GM10266 (cell line): ENCODE measurements at regions not wholly inside any gene's neighbourhood (a gene's known extent, or its start where the extent isn't known, plus 50 kb on each side); places are given as distances from the start of the nearest gene placed in this dataset.

Source experiments
- DNase-seq: peaks from one replicate; pipeline ENCODE4 v3.0.0; 2012; ENCODE audit errors: extremely low spot score
- TF ChIP-seq, protein P1 (sequence below): IDR thresholded peaks from 2 replicates; pipeline ENCODE4 v1.5.1; 2012; ENCODE audit warnings: mild to moderate bottlenecking, low read depth; ENCODE audit not compliant: control insufficient read depth, insufficient read depth; ENCODE audit errors: missing control alignments

DNA sequence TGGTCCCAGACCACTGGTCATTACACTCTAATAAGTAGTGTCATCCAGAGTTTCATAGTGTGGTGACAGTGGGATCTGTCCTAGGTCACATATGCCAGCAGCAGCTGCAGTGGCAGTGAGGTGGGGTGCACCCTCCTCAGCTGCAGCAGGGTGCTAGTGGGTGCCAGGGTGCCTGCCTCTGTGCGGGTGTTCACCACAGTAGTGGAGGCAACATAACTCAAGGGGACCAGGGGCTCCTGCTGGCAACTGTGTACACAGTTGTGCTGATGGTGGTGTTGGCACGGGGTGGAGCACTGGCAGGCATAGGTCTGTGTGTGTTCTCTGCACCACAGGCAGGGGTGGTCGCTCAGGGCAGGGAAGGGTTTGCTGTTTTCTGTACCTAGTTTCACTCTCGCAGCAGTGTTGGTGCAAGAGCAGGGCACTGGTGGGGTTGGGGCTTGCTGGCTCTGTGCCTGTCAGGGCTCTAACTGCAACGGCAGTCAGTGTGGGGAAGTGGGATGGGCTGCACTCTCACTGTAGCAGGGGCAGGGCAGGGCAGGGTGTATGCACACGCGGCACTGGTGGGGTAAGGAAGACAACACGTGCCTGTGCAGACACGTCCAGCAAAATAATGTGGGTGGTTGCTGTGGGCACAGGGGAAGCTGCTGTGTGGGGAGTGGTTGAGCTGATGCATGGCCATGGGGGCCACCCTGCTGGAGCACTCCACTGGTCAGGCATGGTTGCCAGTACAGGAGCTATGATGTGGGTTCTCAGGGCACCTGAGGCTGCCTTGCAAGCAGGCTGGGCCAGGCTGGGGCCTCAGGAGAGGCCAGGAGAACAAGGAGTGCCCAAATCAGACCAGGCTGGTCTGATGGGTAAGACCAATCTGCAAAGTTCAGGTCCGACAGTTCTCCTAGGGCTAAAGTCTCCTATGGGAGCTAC, 226.6 kb downstream of the MEIS1 start:
- TF ChIP-seq, protein P1, sequence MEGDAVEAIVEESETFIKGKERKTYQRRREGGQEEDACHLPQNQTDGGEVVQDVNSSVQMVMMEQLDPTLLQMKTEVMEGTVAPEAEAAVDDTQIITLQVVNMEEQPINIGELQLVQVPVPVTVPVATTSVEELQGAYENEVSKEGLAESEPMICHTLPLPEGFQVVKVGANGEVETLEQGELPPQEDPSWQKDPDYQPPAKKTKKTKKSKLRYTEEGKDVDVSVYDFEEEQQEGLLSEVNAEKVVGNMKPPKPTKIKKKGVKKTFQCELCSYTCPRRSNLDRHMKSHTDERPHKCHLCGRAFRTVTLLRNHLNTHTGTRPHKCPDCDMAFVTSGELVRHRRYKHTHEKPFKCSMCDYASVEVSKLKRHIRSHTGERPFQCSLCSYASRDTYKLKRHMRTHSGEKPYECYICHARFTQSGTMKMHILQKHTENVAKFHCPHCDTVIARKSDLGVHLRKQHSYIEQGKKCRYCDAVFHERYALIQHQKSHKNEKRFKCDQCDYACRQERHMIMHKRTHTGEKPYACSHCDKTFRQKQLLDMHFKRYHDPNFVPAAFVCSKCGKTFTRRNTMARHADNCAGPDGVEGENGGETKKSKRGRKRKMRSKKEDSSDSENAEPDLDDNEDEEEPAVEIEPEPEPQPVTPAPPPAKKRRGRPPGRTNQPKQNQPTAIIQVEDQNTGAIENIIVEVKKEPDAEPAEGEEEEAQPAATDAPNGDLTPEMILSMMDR = no peak
- DNase-seq = no peak

GRCh38 chr2:66665124-66665984, 230.4 kb downstream of the MEIS1 start:
- TF ChIP-seq, protein P1 = no peak
- DNase-seq = no peak

DNA sequence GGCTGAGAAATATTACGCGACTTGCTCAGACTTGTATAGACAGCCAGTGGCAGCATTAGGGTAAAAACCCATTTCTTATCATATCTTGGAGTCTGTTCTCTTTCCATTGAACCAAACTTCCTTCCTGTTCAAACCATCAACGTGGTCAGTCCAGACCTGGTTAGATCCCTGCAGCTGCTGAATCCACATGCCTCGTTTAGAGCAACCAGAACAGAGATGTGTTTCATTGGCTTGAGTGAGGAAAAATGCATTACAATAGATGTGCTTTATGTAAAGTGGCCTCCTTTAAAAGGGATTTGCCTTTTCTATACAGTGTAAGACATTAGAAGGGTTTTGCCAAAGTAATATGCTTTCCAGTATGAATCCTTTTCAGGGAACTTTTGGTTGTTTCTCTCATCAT, 232.4 kb downstream of the MEIS1 start:
- DNase-seq = no peak
- TF ChIP-seq, protein P1 = no peak

- TF ChIP-seq, protein P1 = no peak
- DNase-seq = no peak
Measured at GRCh38 chr2:66673286-66673685, 238.4 kb downstream of the MEIS1 start.

DNA sequence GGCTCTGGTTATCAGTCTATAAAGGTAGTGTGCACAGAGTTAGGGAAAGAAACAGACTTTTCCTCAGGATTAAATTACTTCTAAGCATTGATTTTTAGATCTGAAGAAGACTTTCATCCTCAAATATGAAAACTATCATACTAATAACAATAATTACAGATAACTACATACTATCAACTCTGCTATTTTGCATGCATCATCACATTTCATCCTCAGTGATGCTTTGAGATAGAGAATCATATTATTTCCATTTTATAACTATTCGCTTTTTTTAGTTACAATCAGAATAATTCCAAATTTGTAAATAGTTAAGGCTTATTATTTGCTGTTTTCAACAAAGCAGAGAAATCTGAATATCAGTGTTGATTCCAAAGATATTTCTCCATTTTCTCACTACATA, 239.2 kb downstream of the MEIS1 start:
- TF ChIP-seq, protein P1 = no peak

GRCh38 chr2:66675591-66675990, 240.7 kb downstream of the MEIS1 start:
- DNase-seq = no peak
- TF ChIP-seq, protein P1 = no peak

More for the DNA sequence above, 239.2 kb downstream of the MEIS1 start:
- no peak for DNase-seq
